GM12865 (cell line): ENCODE measurements at regions not wholly inside any gene's neighbourhood (a gene's known extent, or its start where the extent isn't known, plus 50 kb on each side); places are given as distances from the start of the nearest gene placed in this dataset.

Source experiments
- DNase-seq: peaks from one replicate; pipeline ENCODE4 v3.0.0; 2010; ENCODE audit warnings: low read depth
- H3K4me3 ChIP-seq: 2 replicates; pipeline ENCODE4 v1.5.1; 2011; ENCODE audit warnings: mild to moderate bottlenecking, low read depth, low read length, control low read depth
- TF ChIP-seq, protein P1 (sequence below): IDR thresholded peaks from 2 replicates; pipeline ENCODE4 v1.5.1; 2011; ENCODE audit warnings: low read length, control low read depth, low read depth, inconsistent platforms; ENCODE audit not compliant: insufficient read depth; ENCODE audit errors: missing control alignments

DNA sequence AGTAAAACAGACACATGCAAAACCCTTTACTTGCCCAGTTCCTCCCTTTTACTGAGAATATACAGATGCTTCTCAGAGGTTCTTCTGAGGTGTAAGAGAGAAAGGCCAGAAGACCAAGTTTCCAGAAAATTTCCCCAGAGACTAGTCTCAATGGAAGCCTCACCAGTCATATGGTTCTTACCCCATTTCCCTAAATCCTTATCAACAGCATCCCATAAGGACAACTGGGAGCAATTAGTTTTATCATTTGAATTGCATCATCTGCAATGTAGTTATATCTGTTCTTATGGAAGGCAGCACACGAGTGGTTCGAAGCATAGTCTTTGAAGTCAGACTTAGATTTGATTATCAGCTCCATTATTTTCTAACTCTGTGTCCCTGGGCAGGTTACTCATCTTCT, 203.6 kb upstream of the PPARGC1A start:
- DNase-seq, result no peak
- TF ChIP-seq, protein P1, sequence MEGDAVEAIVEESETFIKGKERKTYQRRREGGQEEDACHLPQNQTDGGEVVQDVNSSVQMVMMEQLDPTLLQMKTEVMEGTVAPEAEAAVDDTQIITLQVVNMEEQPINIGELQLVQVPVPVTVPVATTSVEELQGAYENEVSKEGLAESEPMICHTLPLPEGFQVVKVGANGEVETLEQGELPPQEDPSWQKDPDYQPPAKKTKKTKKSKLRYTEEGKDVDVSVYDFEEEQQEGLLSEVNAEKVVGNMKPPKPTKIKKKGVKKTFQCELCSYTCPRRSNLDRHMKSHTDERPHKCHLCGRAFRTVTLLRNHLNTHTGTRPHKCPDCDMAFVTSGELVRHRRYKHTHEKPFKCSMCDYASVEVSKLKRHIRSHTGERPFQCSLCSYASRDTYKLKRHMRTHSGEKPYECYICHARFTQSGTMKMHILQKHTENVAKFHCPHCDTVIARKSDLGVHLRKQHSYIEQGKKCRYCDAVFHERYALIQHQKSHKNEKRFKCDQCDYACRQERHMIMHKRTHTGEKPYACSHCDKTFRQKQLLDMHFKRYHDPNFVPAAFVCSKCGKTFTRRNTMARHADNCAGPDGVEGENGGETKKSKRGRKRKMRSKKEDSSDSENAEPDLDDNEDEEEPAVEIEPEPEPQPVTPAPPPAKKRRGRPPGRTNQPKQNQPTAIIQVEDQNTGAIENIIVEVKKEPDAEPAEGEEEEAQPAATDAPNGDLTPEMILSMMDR, result no peak
- H3K4me3 ChIP-seq, result no peak overlapping the region

DNA sequence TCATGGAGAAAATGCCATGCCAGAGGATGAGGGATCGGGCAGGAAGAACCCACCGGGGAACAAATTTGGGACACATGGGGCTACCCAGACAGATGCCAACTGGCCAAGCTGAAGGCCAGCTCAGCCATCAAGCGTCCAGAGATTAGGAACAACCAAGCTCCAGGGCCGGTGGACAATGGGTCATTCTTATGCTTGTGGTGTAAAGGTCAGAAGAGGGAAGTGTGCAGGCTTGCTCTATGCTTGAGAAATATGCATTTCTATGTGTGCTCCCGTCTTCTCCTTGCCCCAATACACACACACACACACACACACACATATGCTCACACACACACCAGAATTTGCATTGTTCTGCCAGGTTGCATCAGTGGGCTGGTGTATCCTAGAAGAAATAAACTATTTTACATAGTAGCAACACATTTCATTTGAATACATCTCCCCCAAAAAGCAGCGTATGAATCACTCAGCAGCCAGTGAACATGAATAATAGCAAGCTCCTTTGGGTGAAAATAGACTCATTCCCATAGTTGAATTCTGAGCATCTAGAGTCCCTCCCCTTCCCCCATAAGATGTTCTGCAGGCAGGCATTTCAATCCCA, 201.9 kb upstream of the PPARGC1A start:
- H3K4me3 ChIP-seq, result no peak overlapping the region
- TF ChIP-seq, protein P1, result no peak
- no peak for DNase-seq

DNA sequence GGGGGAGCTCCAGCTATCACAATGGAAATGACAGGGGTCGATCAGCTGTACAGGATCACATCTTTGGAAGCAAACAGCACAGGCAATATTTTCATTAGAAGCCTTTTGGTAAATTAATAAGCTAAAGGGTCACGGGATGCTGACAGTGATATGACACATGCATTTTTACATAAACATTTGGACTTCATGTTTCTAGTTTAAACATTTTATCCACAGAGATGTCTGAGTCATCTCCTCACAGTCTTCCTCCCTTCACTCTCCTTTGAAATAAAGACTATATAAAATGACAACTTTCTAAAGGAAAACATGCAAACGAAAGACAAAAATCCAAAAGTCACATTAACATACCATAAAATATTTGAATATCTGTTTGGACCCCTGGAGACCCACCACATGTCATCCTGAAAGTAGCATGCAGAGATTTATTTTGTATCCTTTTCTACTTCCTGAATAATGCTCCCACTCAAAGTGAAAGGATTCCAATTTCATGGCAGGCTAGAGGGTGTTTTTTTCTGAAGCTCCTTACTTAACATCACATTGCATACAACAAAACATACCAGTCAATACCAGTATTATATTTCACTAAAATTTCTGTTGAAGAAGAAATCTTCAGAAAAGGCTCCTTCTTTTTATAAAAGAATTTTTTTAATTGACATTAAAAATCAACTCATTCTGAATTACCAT, 200.1 kb upstream of the PPARGC1A start:
- no peak overlapping the region for H3K4me3 ChIP-seq
- TF ChIP-seq, protein P1, result no peak
- DNase-seq, result no peak

DNA sequence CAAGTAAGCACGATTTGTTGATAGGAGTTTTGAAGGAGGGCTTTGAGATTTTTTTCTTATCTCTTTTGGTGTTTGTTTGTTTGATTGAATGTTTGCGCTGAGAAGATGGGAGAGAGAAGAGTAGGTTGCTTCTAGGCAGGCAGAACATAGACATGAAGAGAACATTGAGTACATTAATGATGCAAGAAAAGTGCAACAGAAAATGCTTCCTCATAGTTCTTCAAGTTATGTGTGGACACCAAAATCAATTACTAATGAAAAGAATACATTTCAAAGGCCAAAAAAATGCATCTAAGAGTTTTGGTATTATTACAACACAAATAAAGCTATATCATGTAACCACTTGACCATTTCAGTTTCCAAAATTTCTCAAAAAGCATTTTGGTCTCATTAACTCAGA, 191.0 kb upstream of the PPARGC1A start:
- DNase-seq, result no peak
- TF ChIP-seq, protein P1, result no peak
- no peak overlapping the region for H3K4me3 ChIP-seq

DNA sequence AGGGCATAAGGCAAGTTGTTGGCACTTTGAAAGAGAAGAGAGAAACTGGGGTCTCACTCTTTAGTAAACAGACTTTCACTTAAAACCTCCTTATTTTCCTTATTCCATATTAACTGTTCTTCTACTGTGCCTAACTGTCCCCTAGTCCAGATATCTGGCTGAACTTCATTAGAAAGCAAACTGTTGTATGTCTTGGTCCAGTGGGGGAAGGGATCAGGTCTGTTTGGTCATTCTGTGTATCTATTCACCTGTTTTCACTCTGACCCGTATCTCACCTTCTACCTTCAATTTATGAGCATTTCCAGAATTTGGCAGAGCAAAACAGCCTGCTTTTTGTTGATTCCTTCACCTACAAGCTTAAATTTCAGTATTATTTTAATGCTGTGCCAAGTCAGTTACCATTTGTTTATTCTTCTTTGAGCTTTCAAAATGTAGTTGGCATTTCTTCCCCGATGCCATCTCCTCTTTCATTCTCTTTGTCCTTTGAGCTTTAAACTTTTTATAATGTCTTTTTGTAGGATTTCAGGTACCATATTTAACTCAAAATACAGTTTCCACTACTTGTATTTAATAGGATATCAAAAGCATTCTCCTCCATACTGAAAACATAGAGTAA, 188.6 kb upstream of the PPARGC1A start:
- TF ChIP-seq, protein P1, result no peak
- DNase-seq, result no peak

DNA sequence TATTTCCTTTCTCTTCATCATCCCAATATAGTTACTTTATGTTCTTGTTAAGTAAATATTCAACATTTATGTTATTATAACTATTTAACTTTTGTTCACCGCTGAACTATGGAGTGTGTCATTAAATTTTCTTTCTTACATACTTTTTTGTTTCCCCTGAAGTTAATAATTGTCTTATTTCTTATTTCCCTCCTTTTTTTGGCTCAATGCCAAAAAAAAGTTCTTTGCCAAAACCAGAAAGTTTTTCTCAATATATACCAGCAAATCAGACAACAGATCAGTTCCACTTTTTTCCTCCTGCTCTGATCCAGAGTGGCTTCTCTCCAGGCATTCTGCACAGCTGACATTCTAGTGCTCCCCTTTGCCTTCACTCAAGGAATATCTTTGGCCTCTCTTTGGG, 187.0 kb upstream of the PPARGC1A start:
- no peak overlapping the region for H3K4me3 ChIP-seq
- TF ChIP-seq, protein P1, result no peak
- DNase-seq, result no peak

More for the DNA sequence above, 188.6 kb upstream of the PPARGC1A start:
- no peak overlapping the region for H3K4me3 ChIP-seq
